ENCODE measurements at regions not wholly inside any gene's neighbourhood (a gene's known extent, or its start where the extent isn't known, plus 50 kb on each side); places are given as distances from the start of the nearest gene placed in this dataset.

GRCh38 chrX:8278557-8278956 lies 107.5 kb upstream of the VCX2 start:
- H3K4me3 Mint-ChIP-seq (ENCODE audit: unreplicated experiment): no peak overlapping the region
- BruUV-seq (replicated peaks): no TSS peak
- POLR2A ChIA-PET: no interaction called here

GRCh38 chrX:8279323-8279722 lies 108.3 kb upstream of the VCX2 start:
- Histone ChIP-seq H3K9me3 (no peaks in the 10 kb centered on the region), H3K36me3 (ENCODE audit: control insufficient read depth, insufficient read depth, low read length) (no peaks in the 10 kb centered on the region), H3K4me3 (ENCODE audit: low read depth, low read length) (no peak overlapping the region), H3K4me1 (no peaks in the 10 kb centered on the region), H3K27me3 (replicated peaks; ENCODE audit: control insufficient read depth, insufficient read depth, low read length) (no peaks in the 10 kb centered on the region)
- Mint-ChIP-seq H3K27ac (ENCODE audit: unreplicated experiment) (no peak overlapping the region), H3K36me3 (ENCODE audit: insufficient read depth, unreplicated experiment) (no peaks in the 10 kb centered on the region), H3K4me1 (ENCODE audit: low read depth, unreplicated experiment) (no peaks in the 10 kb centered on the region), H3K27me3 (ENCODE audit: insufficient read depth, unreplicated experiment) (no peaks in the 10 kb centered on the region), H3K9me3 (ENCODE audit: unreplicated experiment) (no peaks in the 10 kb centered on the region), H3K4me3 (ENCODE audit: unreplicated experiment) (no peak overlapping the region)
- ChIA-PET POLR2A (no interaction called here), CTCF (no interaction called here)
- DNase-seq: no peak
- intact Hi-C loops (cut with micrococcal nuclease; ENCODE audit: unreplicated experiment): no loop called here
- TF ChIP-seq, protein P1, sequence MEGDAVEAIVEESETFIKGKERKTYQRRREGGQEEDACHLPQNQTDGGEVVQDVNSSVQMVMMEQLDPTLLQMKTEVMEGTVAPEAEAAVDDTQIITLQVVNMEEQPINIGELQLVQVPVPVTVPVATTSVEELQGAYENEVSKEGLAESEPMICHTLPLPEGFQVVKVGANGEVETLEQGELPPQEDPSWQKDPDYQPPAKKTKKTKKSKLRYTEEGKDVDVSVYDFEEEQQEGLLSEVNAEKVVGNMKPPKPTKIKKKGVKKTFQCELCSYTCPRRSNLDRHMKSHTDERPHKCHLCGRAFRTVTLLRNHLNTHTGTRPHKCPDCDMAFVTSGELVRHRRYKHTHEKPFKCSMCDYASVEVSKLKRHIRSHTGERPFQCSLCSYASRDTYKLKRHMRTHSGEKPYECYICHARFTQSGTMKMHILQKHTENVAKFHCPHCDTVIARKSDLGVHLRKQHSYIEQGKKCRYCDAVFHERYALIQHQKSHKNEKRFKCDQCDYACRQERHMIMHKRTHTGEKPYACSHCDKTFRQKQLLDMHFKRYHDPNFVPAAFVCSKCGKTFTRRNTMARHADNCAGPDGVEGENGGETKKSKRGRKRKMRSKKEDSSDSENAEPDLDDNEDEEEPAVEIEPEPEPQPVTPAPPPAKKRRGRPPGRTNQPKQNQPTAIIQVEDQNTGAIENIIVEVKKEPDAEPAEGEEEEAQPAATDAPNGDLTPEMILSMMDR (IDR thresholded peaks at IDR 0.05; ENCODE audit: insufficient read depth in 1 of 2, low read depth in 1 of 2, low read length in 1 of 2, severe bottlenecking in 1 of 2, unreplicated experiment in 1 of 2): no peak
- BruUV-seq (replicated peaks): no TSS peak

More at GRCh38 chrX:8278557-8278956, 107.5 kb upstream of the VCX2 start:
- intact Hi-C loops (cut with micrococcal nuclease; ENCODE audit: unreplicated experiment): no loop called here
- TF ChIP-seq, protein P1 (IDR thresholded peaks at IDR 0.05; ENCODE audit: insufficient read depth in 1 of 2, low read depth in 1 of 2, low read length in 1 of 2, severe bottlenecking in 1 of 2, unreplicated experiment in 1 of 2): no peak
- Mint-ChIP-seq H3K27me3 (ENCODE audit: insufficient read depth, unreplicated experiment) (no peaks in the 10 kb centered on the region), H3K4me1 (ENCODE audit: low read depth, unreplicated experiment) (no peaks in the 10 kb centered on the region), H3K36me3 (ENCODE audit: insufficient read depth, unreplicated experiment) (no peaks in the 10 kb centered on the region), H3K9me3 (ENCODE audit: unreplicated experiment) (no peaks in the 10 kb centered on the region), H3K27ac (ENCODE audit: unreplicated experiment) (no peak overlapping the region)
- Histone ChIP-seq H3K9me3 (no peaks in the 10 kb centered on the region), H3K4me3 (ENCODE audit: low read depth, low read length) (no peak overlapping the region), H3K27me3 (replicated peaks; ENCODE audit: control insufficient read depth, insufficient read depth, low read length) (no peaks in the 10 kb centered on the region), H3K4me1 (peaks cover under 1% of the 10 kb centered on the region; the same call in 1 of the 2 replicates), H3K36me3 (ENCODE audit: control insufficient read depth, insufficient read depth, low read length) (no peaks in the 10 kb centered on the region)
- CTCF ChIA-PET: no interaction called here
- no peak for DNase-seq

DNA sequence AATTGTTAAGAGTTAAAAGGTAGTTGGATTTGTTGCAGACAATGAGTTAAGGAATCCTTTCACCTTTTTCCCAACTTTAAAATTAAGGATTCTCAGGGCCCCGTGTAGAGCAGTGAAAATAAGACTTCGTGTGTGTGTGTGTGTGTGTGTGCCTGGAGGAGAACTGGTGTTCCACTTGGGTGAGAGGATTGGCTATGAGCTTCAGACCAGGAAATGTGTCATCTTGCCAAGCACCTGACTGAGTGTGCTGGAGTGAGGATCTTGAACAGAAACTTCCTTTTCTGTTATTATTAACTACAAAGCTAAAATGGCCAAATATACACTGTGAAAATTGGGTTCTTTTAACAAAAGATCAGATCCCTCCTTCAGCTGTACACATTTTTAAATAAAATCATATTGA lies 113.1 kb upstream of the VCX2 start:
- no peaks in the 10 kb centered on the region for H3K4me1 ChIP-seq
- H3K36me3 Mint-ChIP-seq (ENCODE audit: insufficient read depth, unreplicated experiment): no peaks in the 10 kb centered on the region
- H3K4me3 ChIP-seq (ENCODE audit: low read depth, low read length): no peak overlapping the region
- intact Hi-C loops (cut with micrococcal nuclease; ENCODE audit: unreplicated experiment): no loop called here
- no peaks in the 10 kb centered on the region for H3K27me3 ChIP-seq (replicated peaks; ENCODE audit: control insufficient read depth, insufficient read depth, low read length)
- H3K36me3 ChIP-seq (ENCODE audit: control insufficient read depth, insufficient read depth, low read length): no peaks in the 10 kb centered on the region
- H3K4me1 Mint-ChIP-seq (ENCODE audit: low read depth, unreplicated experiment): no peaks in the 10 kb centered on the region
- no peaks in the 10 kb centered on the region for H3K27me3 Mint-ChIP-seq (ENCODE audit: insufficient read depth, unreplicated experiment)
- ChIA-PET POLR2A (no interaction called here), CTCF (no interaction called here)
- no peaks in the 10 kb centered on the region for H3K9me3 ChIP-seq
- H3K9me3 Mint-ChIP-seq (ENCODE audit: unreplicated experiment): no peaks in the 10 kb centered on the region
- no peak overlapping the region for H3K4me3 Mint-ChIP-seq (ENCODE audit: unreplicated experiment)
- BruUV-seq (replicated peaks): no TSS peak
- H3K27ac Mint-ChIP-seq (ENCODE audit: unreplicated experiment): no peak overlapping the region
- TF ChIP-seq, protein P1 (IDR thresholded peaks at IDR 0.05; ENCODE audit: insufficient read depth in 1 of 2, low read depth in 1 of 2, low read length in 1 of 2, severe bottlenecking in 1 of 2, unreplicated experiment in 1 of 2): no peak
- DNase-seq: no peak
